ENCODE measurements at regions not wholly inside any gene's neighbourhood (a gene's known extent, or its start where the extent isn't known, plus 50 kb on each side); places are given as distances from the start of the nearest gene placed in this dataset.

GRCh38 chr5:171615705-171616640 is 169.6 kb upstream of the SMIM23 start:
- peak; percentile 49 for DNase-seq
- Mint-ChIP-seq H3K36me3 (ENCODE audit: low read depth) (no peaks in the 10 kb centered on the region), H3K27me3 (ENCODE audit: low read depth, poor library complexity) (peaks cover 23% of the 10 kb centered on the region), H3K9me3 (no peaks in the 10 kb centered on the region), H3K4me1 (peaks cover 49% of the 10 kb centered on the region), H3K27ac (no peak overlapping the region), H3K4me3 (peak overlapping the region; percentile 44)
- TF ChIP-seq CTCF (IDR thresholded peaks at IDR 0.05): no peak

- no peak overlapping the region for H3K4me3 Mint-ChIP-seq
- peaks cover 36% of the 10 kb centered on the region for H3K4me1 Mint-ChIP-seq
- H3K9me3 Mint-ChIP-seq: no peaks in the 10 kb centered on the region
- no peak overlapping the region for H3K27ac Mint-ChIP-seq
- no peak for TF ChIP-seq CTCF (IDR thresholded peaks at IDR 0.05)
- no peak for DNase-seq
- no peaks in the 10 kb centered on the region for H3K36me3 Mint-ChIP-seq (ENCODE audit: low read depth)
- H3K27me3 Mint-ChIP-seq (ENCODE audit: low read depth, poor library complexity): peaks cover 17% of the 10 kb centered on the region
Measured at GRCh38 chr5:171617266-171617665, 168.4 kb upstream of the SMIM23 start.

DNA sequence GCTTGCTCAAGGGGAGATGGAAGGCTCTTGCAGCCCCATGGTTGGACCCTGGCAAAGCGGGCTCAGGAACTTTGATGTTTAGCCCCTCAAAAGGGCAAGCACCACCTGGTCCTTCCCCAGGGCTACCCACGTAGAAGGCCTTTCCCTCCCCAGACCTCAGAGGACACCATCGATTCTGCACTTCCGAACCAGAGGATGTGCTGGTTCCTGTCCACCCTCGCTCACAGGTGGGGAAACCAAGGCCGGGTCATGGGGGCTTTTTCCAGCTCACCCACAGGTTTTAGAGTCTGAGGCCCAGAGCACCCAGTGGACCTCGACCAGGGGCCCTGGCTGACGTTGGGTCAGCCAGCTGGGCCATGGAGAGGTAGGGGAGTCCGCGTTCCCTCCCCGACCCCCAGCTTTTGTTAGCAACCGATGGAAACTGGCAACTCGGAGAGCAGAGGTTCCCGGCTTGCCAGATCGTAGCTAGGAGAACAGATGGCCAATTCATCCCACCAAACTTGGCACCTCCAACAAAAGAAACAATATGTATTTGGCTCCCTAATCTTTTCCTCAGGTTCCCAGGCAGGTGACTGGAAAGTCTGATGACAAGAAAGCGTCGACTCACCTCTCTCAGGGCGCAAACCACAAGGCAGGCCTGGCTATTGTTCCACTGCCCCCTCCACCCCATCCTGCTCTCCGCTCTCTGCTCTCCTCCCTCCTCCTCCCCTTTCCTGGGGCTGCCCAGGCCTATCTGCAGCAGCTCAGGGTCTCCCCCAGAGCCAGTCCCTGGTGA is 167.6 kb upstream of the SMIM23 start:
- no peak overlapping the region for H3K27ac Mint-ChIP-seq
- DNase-seq: no peak
- TF ChIP-seq CTCF (IDR thresholded peaks at IDR 0.05): no peak
- no peak overlapping the region for H3K4me3 Mint-ChIP-seq
- H3K4me1 Mint-ChIP-seq: peaks cover 31% of the 10 kb centered on the region
- H3K27me3 Mint-ChIP-seq (ENCODE audit: low read depth, poor library complexity): peaks cover 17% of the 10 kb centered on the region
- no peaks in the 10 kb centered on the region for H3K9me3 Mint-ChIP-seq
- no peaks in the 10 kb centered on the region for H3K36me3 Mint-ChIP-seq (ENCODE audit: low read depth)

- H3K9me3 Mint-ChIP-seq: no peaks in the 10 kb centered on the region
- H3K36me3 Mint-ChIP-seq (ENCODE audit: low read depth): no peaks in the 10 kb centered on the region
- no peak overlapping the region for H3K4me3 Mint-ChIP-seq
- no peak for DNase-seq
- no peak overlapping the region for H3K27ac Mint-ChIP-seq
- TF ChIP-seq CTCF (IDR thresholded peaks at IDR 0.05): no peak
- peaks cover 37% of the 10 kb centered on the region for H3K4me1 Mint-ChIP-seq
- H3K27me3 Mint-ChIP-seq (ENCODE audit: low read depth, poor library complexity): peaks cover 20% of the 10 kb centered on the region
Measured at GRCh38 chr5:171619196-171619595, 166.4 kb upstream of the SMIM23 start.

DNA sequence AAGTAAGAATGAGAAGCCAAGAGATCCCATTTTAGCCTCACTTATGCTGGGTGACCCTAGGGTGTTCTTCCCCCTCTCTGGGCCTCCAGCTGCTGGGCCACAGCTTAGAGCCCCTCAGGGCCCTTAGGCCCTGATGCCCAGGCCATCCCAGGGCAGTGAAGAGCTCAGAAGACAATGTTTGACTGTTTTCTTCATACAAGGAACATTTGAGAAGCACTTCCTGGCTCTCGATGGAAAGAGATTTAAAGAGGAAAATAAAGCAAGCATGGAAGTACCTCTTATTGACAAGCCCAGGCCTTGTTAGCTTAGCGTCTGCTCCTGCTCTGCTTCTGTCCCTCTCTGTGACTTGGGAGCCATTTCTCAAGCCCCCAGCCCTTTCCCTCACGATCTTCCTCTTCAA is 165.9 kb upstream of the SMIM23 start:
- no peaks in the 10 kb centered on the region for H3K9me3 Mint-ChIP-seq
- no peak for DNase-seq
- no peak overlapping the region for H3K27ac Mint-ChIP-seq
- no peak overlapping the region for H3K4me3 Mint-ChIP-seq
- H3K27me3 Mint-ChIP-seq (ENCODE audit: low read depth, poor library complexity): peaks cover 20% of the 10 kb centered on the region
- TF ChIP-seq CTCF (IDR thresholded peaks at IDR 0.05): no peak
- no peaks in the 10 kb centered on the region for H3K36me3 Mint-ChIP-seq (ENCODE audit: low read depth)
- peaks cover 41% of the 10 kb centered on the region for H3K4me1 Mint-ChIP-seq
